HG02885 (cell line): ENCODE measurements at regions not wholly inside any gene's neighbourhood (a gene's known extent, or its start where the extent isn't known, plus 50 kb on each side); places are given as distances from the start of the nearest gene placed in this dataset.

Experiments
- ATAC-seq: cut with Tn5 transposase; IDR thresholded peaks from one replicate; pipeline ENCODE4 v1.9.1; 2021; ENCODE audit warnings: mild to moderate bottlenecking; ENCODE audit not compliant: unreplicated experiment, poor library complexity

GRCh38 chr10:108836362-108836761 is 1086.9 kb downstream of the XPNPEP1 start:
- ATAC-seq, result no peak

GRCh38 chr10:108822026-108822425 is 1101.3 kb downstream of the XPNPEP1 start:
- ATAC-seq, result no peak

GRCh38 chr10:108819302-108819701 is 1104.0 kb downstream of the XPNPEP1 start:
- no peak for ATAC-seq

- ATAC-seq, result no peak
Observed at GRCh38 chr10:108817584-108817983, 1105.7 kb downstream of the XPNPEP1 start.

- no peak for ATAC-seq
Observed at GRCh38 chr10:108817135-108817534, 1106.2 kb downstream of the XPNPEP1 start.

- ATAC-seq, result no peak
Observed at GRCh38 chr10:108812906-108813305, 1110.4 kb downstream of the XPNPEP1 start.

GRCh38 chr10:108812296-108812695 is 1111.0 kb downstream of the XPNPEP1 start:
- no peak for ATAC-seq

GRCh38 chr10:108808228-108808627 is 1115.1 kb downstream of the XPNPEP1 start:
- no peak for ATAC-seq

GRCh38 chr10:108801775-108802517 is 1121.4 kb downstream of the XPNPEP1 start:
- no peak for ATAC-seq

- no peak for ATAC-seq
Observed at GRCh38 chr10:108801220-108801619, 1122.1 kb downstream of the XPNPEP1 start.

GRCh38 chr10:108797573-108797972 is 1125.7 kb downstream of the XPNPEP1 start:
- ATAC-seq, result no peak

GRCh38 chr10:108791794-108792474 is 1131.4 kb downstream of the XPNPEP1 start:
- no peak for ATAC-seq

GRCh38 chr10:108791030-108791429 is 1132.3 kb downstream of the XPNPEP1 start:
- no peak for ATAC-seq

GRCh38 chr10:108789919-108790318 is 1133.4 kb downstream of the XPNPEP1 start:
- ATAC-seq, result peak; percentile 57

GRCh38 chr10:108789336-108789735 is 1134.0 kb downstream of the XPNPEP1 start:
- ATAC-seq, result no peak

GRCh38 chr10:108788891-108789290 is 1134.4 kb downstream of the XPNPEP1 start:
- ATAC-seq, result no peak

- no peak for ATAC-seq
Observed at GRCh38 chr10:108787932-108788331, 1135.4 kb downstream of the XPNPEP1 start.

- ATAC-seq, result no peak
Observed at GRCh38 chr10:108785011-108785410, 1138.3 kb downstream of the XPNPEP1 start.

GRCh38 chr10:108784534-108784933 is 1138.8 kb downstream of the XPNPEP1 start:
- ATAC-seq, result no peak

- ATAC-seq, result peak; percentile 81
Observed at GRCh38 chr10:108783897-108784296, 1139.4 kb downstream of the XPNPEP1 start.

GRCh38 chr10:108782411-108782810 is 1140.9 kb downstream of the XPNPEP1 start:
- no peak for ATAC-seq

- no peak for ATAC-seq
Observed at GRCh38 chr10:108779501-108779900, 1143.8 kb downstream of the XPNPEP1 start.
